GM19043 (cell line): ENCODE measurements at regions not wholly inside any gene's neighbourhood (a gene's known extent, or its start where the extent isn't known, plus 50 kb on each side); places are given as distances from the start of the nearest gene placed in this dataset.
"Not testable (repeated sequence)": the region's sequence is repeated elsewhere in the genome, so short reads cannot be mapped to it uniquely, and the experiment has no call there.

ENCODE experiments used
- ATAC-seq: cut with Tn5 transposase; IDR thresholded peaks from one replicate; pipeline ENCODE4 v1.9.1; 2021; ENCODE audit warnings: low read depth; ENCODE audit not compliant: unreplicated experiment

DNA sequence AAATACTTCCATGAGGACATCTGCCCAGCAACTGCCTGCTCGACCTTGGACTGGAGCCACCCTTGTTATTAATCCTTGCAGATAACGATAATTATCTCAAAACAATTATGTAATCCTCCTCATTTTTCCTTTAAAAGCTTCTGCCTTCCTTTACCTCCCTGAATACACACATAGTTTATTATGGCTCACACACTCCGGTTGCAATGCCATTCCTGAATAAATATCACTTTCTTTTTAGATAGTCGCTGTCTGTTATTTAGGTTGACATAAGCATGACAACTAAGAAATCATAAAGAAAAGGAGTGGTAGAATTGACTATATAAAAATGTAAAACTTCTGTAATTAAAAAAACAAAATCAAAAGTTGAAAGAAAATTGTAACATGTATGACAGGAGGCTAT lies 64.8 kb downstream of the B4GALT7 start:
- not testable (repeated sequence) for ATAC-seq

DNA sequence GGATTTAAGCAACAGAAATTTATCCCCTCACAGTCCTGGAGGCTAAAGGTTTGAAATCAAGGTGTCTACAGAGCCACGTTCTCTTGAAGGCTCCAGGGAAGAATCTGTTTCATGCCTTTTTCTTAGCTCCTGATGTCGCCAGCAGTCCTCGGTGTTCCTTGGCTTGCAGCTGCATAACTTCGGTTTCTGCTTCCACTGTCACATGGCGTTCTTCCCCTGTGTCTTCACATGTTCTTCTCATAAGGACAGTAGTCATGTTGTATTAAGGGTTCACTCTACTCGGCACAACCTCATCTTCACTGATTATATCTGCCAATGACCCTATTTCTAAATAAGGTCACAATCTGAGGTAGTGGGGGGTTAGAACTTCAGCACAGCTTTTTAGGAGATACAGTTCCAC lies 65.2 kb downstream of the B4GALT7 start:
- ATAC-seq: not testable (repeated sequence)

DNA sequence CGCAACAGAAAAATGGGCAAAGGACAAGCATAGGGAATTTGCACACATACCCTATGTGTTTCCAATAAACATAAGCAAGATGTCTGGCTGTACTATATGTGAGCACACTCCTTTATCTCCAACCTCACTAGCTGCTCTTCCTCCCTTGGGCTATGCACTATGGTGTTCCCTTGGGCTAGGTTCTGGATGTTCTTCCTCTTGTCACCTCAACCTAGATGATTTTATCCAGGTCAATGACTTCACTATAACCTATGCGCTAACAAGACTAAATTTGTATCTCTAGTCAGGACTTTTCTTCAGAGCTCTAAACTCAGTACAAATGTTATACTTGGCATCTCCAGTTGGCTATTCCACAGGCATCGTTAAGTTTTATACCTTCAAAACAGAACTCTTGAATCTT lies 66.0 kb downstream of the B4GALT7 start:
- not testable (repeated sequence) for ATAC-seq

DNA sequence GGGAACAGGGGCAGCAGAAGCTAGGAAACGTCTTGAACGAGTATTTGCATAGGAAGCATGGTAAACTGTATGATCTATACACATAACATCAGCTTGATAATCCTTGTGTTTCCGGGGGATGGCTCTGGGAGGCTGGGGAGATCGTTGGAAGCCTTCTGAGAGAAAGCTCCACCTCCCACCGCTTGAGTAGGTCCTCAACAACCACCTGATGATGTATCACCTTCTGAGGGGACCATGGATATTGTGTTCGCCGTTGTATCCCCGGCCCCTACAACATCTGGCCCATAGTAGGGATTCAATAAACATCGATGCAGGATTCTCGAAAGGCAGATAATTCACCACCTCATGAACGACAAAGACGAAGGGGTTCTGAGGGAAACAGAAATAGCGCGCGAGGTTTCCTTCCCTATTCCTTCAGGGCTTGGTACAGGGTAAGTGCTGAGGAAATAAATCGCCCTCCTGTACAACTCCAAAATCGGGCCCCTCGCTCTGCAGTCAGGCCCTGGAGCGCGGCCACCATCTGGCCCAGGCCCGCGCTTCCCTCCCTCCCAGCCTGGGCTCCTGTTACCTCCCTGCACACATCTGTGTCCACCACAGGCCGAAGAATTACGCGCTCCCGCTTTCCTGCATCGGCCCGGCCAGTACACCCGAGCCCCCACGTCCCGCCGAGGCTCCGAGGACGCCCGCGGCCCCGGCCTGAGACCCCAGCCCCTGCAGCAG lies 71.3 kb downstream of the B4GALT7 start:
- ATAC-seq: peak; percentile 32

DNA sequence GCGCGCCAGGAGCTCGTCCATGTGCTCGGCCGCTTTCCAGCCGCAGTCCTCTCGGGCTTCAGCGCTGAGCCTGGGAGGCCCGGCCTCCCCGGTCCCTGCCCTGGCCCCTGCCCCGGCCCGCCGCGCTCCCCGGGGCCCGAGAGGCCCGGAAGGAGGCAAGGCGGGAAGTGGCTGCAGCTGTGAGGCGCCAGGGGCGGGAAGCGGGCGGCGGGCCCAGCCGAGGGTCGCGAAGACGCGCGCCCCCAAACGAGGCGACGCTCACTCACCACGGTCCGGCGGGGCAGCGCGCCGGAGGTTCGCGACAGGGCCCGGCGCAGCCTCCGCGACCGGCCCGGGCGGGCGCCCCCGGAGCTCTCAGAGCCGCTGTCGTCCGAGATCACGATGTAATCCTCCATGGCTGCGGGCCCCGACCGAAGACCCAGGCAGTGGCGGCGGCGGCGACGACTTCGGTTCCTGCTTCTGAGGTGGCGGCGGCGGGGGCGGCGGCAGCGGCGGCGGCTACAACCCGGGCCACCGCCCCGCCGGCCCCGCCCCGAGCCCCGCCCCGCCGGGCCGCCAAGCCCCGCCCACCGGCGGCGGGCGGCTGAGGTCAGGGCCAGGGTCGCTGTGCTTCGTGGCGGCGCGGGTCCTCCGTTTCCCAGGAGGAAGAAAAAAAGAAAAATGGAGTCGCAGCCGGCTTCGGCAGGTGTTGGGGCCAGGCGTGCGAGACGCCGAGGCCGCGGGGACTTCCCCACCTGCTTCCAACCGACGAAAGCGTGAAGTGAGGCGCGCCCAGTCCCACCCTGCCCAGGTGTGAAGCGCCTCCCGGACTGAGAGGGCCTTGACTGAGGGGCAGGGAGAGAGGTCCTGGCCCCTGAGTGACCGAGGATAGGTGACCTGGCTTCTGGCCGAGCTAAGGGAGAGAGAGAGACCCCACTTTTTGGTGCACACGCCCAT lies 72.1 kb downstream of the B4GALT7 start:
- ATAC-seq: peak; percentile 44
